HG03457 (cell line): ENCODE measurements at regions not wholly inside any gene's neighbourhood (a gene's known extent, or its start where the extent isn't known, plus 50 kb on each side); places are given as distances from the start of the nearest gene placed in this dataset.
"Not testable (repeated sequence)": the region's sequence is repeated elsewhere in the genome, so short reads cannot be mapped to it uniquely, and the experiment has no call there.

Experiments
- ATAC-seq: cut with Tn5 transposase; IDR thresholded peaks from one replicate; pipeline ENCODE4 v1.9.1; 2021; ENCODE audit warnings: moderate number of reproducible peaks; ENCODE audit not compliant: unreplicated experiment

- ATAC-seq: no peak
Observed at GRCh38 chr7:15837306-15837950, 150.9 kb upstream of the MEOX2 start.

GRCh38 chr7:15836651-15837050 is 150.2 kb upstream of the MEOX2 start:
- ATAC-seq: no peak

GRCh38 chr7:15836041-15836440 is 149.6 kb upstream of the MEOX2 start:
- ATAC-seq: no peak

GRCh38 chr7:15834446-15834845 is 148.0 kb upstream of the MEOX2 start:
- no peak for ATAC-seq

GRCh38 chr7:15832996-15833395 is 146.5 kb upstream of the MEOX2 start:
- no peak for ATAC-seq

GRCh38 chr7:15831606-15832005 is 145.1 kb upstream of the MEOX2 start:
- ATAC-seq: no peak

GRCh38 chr7:15829691-15830090 is 143.2 kb upstream of the MEOX2 start:
- no peak for ATAC-seq

- no peak for ATAC-seq
Observed at GRCh38 chr7:15828881-15829280, 142.4 kb upstream of the MEOX2 start.

- no peak for ATAC-seq
Observed at GRCh38 chr7:15821484-15822427, 135.3 kb upstream of the MEOX2 start.

GRCh38 chr7:15820319-15820718 is 133.8 kb upstream of the MEOX2 start:
- ATAC-seq: no peak

GRCh38 chr7:15816835-15817426 is 130.4 kb upstream of the MEOX2 start:
- no peak for ATAC-seq

- ATAC-seq: no peak
Observed at GRCh38 chr7:15813448-15813847, 127.0 kb upstream of the MEOX2 start.

GRCh38 chr7:15810383-15810782 is 123.9 kb upstream of the MEOX2 start:
- ATAC-seq: not testable (repeated sequence)

- ATAC-seq: not testable (repeated sequence)
Observed at GRCh38 chr7:15809936-15810335, 123.5 kb upstream of the MEOX2 start.

GRCh38 chr7:15805891-15806290 is 119.4 kb upstream of the MEOX2 start:
- ATAC-seq: no peak

- ATAC-seq: no peak
Observed at GRCh38 chr7:15802425-15802824, 115.9 kb upstream of the MEOX2 start.

GRCh38 chr7:15801551-15801950 is 115.1 kb upstream of the MEOX2 start:
- no peak for ATAC-seq

- no peak for ATAC-seq
Observed at GRCh38 chr7:15801041-15801440, 114.6 kb upstream of the MEOX2 start.

GRCh38 chr7:15798081-15798480 is 111.6 kb upstream of the MEOX2 start:
- ATAC-seq: no peak

- ATAC-seq: no peak
Observed at GRCh38 chr7:15795393-15795792, 108.9 kb upstream of the MEOX2 start.

GRCh38 chr7:15794801-15795200 is 108.3 kb upstream of the MEOX2 start:
- ATAC-seq: no peak

- no peak for ATAC-seq
Observed at GRCh38 chr7:15784694-15785030, 98.2 kb upstream of the MEOX2 start.
